ENCODE measurements at regions not wholly inside any gene's neighbourhood (a gene's known extent, or its start where the extent isn't known, plus 50 kb on each side); places are given as distances from the start of the nearest gene placed in this dataset.
"Not testable (repeated sequence)": the region's sequence is repeated elsewhere in the genome, so short reads cannot be mapped to it uniquely, and the experiment has no call there.

GRCh38 chr14:104419865-104420505, 159.6 kb upstream of the C14orf180 start:
- in situ Hi-C loops (cut with HindIII; ENCODE audit: low sequenced_read_pairs): no loop called here

GRCh38 chr14:104420523-104420922, 159.0 kb upstream of the C14orf180 start:
- in situ Hi-C loops (cut with HindIII; ENCODE audit: low sequenced_read_pairs): not testable (repeated sequence)

DNA sequence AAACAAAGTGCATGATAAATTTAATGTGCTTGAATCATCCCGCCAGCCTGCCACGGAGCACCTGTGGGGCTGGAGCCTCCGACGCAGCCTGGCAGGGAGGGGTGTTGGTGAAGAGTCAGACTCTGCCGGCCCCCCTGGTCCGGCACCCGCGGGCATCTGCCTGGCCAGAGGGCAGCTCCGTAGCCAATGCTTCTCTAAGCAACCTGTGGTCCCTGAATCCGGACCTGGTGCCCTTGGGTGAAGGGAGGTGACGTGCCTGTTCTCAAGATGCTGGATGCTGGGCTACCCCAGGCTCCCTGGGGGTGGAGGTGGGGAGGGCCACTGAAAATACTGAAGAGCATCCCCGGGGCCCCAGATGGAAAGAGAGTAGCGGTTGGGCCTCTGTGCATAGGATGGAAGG, 158.6 kb upstream of the C14orf180 start:
- in situ Hi-C loops (cut with HindIII; ENCODE audit: low sequenced_read_pairs): no loop called here

- in situ Hi-C loops (cut with HindIII; ENCODE audit: low sequenced_read_pairs): no loop called here
These were observed 158.2 kb upstream of the C14orf180 start for GRCh38 chr14:104421401-104421821.

- in situ Hi-C loops (cut with HindIII; ENCODE audit: low sequenced_read_pairs): no loop called here
These were observed 157.4 kb upstream of the C14orf180 start for GRCh38 chr14:104421892-104422828.

DNA sequence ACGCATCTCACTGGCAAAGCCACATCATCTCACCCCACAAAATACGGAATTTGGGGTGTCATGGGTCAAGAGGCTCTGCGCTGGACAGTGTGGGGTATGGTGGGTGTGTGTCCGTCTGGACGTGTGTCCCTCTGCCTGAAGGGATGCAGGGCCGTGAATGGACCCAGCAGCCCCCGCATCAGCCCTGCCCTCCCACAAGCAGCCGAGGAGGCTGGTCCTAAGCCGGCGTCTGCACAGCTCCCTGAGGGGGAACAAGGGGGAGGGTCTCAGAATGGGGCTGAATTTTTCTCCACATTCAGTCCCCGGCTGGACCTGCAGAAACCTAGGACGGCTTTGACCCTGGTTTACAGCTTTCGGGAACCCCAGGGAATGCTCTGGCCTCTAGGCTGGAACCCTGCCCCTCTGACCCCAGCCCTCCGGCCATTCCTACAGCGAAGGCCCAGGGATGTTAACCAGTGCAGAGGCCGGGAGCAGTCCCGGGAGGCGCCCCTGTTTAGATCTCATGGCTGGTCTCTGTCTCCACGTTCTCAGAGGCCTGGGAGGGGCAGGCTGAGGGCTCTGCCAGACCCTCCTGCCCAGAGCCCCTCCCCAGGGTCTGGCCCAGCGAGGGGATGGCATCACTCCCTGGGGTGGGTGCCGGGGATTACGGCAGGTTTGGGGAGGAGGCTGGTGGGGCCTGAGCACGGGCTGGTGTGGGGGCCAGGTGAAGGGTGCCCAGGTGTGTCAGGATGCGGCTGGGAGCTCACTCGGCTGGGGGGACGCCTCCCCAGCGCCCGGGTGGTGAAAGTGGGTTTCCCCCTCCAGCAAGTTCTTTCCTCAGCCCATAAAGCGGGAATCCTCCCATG, 156.5 kb upstream of the C14orf180 start:
- in situ Hi-C loops (cut with HindIII; ENCODE audit: low sequenced_read_pairs): no loop called here

- in situ Hi-C loops (cut with HindIII; ENCODE audit: low sequenced_read_pairs): no loop called here
These were observed 155.7 kb upstream of the C14orf180 start for GRCh38 chr14:104423701-104424405.

GRCh38 chr14:104424406-104425072, 155.0 kb upstream of the C14orf180 start:
- in situ Hi-C loops (cut with HindIII; ENCODE audit: low sequenced_read_pairs): no loop called here

GRCh38 chr14:104425171-104425681, 154.3 kb upstream of the C14orf180 start:
- in situ Hi-C loops (cut with HindIII; ENCODE audit: low sequenced_read_pairs): no loop called here

DNA sequence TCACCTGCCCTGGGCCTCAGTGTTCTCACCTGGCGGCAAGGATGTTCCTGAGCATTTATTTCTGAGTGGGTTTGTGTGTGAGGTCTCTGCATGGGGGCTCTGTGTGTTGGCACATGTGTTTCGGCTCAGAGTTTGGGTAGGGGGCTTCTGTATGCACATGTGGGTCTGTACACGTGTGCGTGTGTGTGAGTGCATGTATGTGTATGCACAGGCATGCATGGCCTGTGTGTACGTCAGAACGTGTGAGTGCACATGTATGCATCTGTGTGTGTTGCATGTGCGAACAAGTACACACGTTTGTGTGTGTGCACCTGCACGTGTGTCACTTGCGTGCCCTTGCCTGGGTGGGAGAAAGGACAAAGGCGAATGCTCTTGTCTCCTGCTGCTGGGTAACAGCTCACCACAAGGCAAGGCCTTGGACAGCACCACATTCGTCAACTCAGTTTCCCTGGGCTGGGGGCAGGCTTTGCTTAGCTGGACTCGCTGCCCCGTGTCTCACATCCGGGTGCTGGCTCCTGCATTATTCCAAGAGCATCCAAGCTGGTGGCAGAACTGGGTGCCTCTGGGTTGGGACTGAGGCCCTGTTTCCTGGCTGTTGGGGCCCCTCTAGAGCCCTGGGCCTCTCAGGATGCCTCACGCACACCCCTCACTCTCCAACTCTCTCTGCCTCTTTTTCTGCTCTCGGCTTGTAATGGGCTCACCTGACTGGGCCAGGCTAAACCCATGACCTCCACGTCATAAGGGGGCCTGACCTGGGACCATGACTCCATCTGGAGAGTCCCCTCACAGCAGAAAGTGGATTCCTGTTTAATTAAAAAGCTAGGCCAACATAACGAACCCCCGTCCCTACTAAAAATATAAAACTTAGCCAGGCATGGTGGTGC, 153.6 kb upstream of the C14orf180 start:
- in situ Hi-C loops (cut with HindIII; ENCODE audit: low sequenced_read_pairs): no loop called here

DNA sequence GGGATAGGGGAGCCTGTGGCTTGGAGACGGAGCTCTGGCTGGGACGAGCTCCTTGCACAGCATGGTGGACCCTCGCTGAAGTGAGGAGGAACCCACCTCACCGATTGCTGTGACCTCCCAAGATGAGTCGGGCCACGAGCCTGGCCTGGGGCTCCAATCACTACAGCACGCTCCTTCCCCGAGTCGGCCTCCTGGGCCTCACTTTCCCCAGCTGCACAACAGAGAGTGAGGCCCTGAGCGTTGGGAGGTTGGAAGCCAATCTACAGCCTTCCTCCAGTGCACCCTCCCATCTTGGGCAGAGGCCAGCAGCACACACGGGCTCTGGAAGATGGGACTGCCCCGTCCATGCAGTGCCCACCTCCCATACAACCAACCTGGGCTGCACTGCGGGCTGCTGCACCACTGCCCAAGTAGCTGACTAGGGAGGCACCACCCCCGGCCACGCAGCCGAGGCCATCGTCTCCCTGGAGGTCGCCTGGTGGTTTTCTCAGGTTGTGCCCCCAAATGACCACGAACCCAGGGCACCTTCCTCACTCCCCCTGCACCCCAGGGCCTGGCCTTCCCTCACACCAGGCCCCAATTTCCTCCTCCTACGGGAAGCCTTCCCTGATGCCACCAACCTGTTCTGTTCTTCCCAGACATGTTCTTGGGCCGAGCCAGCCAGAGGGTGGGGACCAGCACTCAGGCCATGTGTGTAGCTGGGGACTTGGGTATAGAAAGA, 152.3 kb upstream of the C14orf180 start:
- in situ Hi-C loops (cut with HindIII; ENCODE audit: low sequenced_read_pairs): no loop called here

DNA sequence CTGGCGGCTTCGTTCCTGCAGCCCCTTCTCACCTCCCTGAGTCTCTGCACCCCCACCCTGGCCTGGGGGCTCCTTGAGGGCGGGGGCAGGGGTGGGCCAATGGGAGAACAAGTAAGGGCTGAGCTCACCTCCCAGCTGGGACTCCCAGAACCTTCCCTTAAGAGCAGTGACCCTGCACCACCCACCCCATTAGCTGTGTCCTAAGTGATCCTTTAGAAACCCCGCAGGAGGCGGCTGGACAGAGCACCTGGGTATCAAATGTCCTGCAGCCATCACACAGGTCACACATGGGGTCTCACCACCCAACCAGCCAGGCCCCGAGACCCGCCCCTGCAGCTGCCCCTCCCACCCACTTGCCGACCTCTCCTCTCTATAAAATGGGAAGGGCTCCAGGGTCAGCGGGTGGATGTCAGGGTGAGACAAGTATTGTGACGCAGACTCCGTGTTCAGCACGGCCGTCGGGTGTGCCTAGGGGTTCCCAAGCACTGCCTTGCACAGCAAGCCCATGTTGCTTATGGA, 151.2 kb upstream of the C14orf180 start:
- in situ Hi-C loops (cut with HindIII; ENCODE audit: low sequenced_read_pairs): no loop called here

DNA sequence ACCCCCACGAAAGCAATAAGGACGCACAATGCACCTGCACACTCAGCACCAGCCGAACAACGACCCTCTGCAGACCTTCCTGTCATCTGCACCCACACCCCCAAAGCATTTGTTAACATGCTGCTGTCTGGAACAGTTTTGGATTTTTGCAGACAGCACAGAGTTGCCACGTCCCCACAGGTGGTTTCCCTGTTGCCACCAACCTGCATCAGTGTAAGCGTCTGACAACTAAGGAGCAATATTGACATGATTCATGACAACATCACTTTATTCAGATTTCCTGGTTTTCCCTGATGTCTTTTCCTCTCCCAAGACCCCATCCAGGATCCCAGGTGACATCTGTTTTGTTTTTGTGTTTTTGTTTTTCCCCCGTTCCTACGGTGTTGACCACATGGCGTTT, 150.7 kb upstream of the C14orf180 start:
- in situ Hi-C loops (cut with HindIII; ENCODE audit: low sequenced_read_pairs): no loop called here

GRCh38 chr14:104429291-104429861, 150.2 kb upstream of the C14orf180 start:
- in situ Hi-C loops (cut with HindIII; ENCODE audit: low sequenced_read_pairs): no loop called here

GRCh38 chr14:104431351-104431928, 148.1 kb upstream of the C14orf180 start:
- in situ Hi-C loops (cut with HindIII; ENCODE audit: low sequenced_read_pairs): no loop called here

GRCh38 chr14:104431929-104432541, 147.5 kb upstream of the C14orf180 start:
- in situ Hi-C loops (cut with HindIII; ENCODE audit: low sequenced_read_pairs): no loop called here

Data from DLD1 (cell line).